ENCODE measurements at regions not wholly inside any gene's neighbourhood (a gene's known extent, or its start where the extent isn't known, plus 50 kb on each side); places are given as distances from the start of the nearest gene placed in this dataset.

DNA sequence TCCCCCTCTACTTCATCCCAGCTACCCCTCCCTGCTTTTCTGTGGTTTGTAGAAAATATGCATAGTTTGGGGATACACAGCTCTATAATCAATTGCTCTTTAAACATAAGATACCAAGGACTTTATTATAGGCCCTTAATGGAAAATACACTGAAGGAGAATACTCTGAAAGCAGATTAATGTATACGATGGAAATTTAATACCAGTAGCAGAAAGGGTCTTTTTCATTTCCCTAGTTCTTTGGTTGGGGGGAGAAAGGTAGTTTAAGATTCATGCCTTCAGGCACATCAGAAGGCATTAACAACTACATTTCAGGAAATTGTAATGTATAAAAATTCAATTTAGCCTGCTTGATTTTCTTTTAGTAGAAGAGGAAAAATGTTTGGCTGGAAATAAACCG lies 452.9 kb upstream of the ZNF608 start:
- Histone ChIP-seq H3K36me3 (ENCODE audit: control insufficient read depth, insufficient read depth, low read length) (no peaks in the 10 kb centered on the region), H3K27me3 (ENCODE audit: control insufficient read depth, insufficient read depth, low read length) (no peaks in the 10 kb centered on the region), H3K27ac (ENCODE audit: insufficient read depth, low read length, poor library complexity, severe bottlenecking) (no peak overlapping the region), H3K9me3 (ENCODE audit: control insufficient read depth in 2 of 2, low read length in 2 of 2) (no peaks in the 10 kb centered on the region), H3K4me3 (ENCODE audit: low read depth, low read length) (no peak overlapping the region), H3K4me1 (ENCODE audit: control insufficient read depth, insufficient read depth, low read length, poor library complexity, severe bottlenecking) (no peaks in the 10 kb centered on the region)
- Mint-ChIP-seq H3K4me1 (no peaks in the 10 kb centered on the region), H3K4me3 (no peak overlapping the region), H3K9me3 (peaks cover 0 to 14% (median 4%) of the 10 kb centered on the region in 7 donors), H3K27ac (no peak overlapping the region), H3K36me3 (no peaks in the 10 kb centered on the region), H3K27me3 (no peaks in the 10 kb centered on the region)
- ATAC-seq (ENCODE audit: low read depth in 2 of 2) = no peak
- DNase-seq = no peak

DNA sequence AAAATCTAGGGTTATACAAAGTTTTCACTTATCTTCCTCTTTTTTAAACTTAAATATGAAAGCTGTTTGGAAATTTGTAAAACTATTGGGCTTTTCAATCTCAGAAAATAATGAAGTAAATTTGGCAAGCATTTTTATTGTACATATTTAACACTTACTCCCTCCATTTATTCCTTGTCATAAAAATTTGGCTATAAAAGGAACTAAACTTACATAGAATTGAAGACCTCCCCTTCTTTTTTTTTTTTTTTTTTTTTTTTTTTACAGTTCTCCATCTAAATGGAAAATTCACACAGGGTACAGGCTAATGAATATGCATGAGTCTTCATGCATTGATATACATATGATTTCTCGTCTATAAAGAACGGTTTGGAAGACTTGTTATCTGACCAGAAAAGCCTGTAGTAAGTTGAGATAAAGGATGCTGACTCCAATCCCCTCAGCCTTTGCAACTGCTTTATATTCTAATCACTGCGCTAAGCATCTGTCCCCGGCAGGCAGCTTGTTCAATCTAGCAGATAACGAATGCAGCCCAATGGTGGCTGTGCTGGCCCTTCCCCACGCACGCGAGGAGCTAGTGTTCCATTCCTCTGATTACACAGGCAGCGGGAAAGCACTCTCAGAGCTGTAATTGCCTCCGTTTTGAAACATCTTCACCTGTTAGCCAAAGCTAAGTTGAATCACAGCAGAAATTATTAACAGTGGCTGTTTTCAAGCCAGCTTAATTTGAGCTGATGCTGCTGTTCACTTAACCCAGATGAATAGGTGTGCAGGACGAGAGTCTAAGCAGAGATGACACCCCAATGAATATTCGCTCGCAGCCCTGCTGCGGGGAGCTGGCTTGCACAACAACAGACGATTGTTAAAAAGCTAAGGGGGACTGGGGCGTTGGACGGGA lies 453.8 kb upstream of the ZNF608 start:
- Histone ChIP-seq H3K27ac (ENCODE audit: insufficient read depth, low read length, poor library complexity, severe bottlenecking) (no peak overlapping the region), H3K9me3 (ENCODE audit: control insufficient read depth in 2 of 2, low read length in 2 of 2) (no peaks in the 10 kb centered on the region), H3K27me3 (ENCODE audit: control insufficient read depth, insufficient read depth, low read length) (no peaks in the 10 kb centered on the region), H3K4me3 (ENCODE audit: low read depth, low read length) (no peak overlapping the region), H3K36me3 (ENCODE audit: control insufficient read depth, insufficient read depth, low read length) (no peaks in the 10 kb centered on the region), H3K4me1 (ENCODE audit: control insufficient read depth, insufficient read depth, low read length, poor library complexity, severe bottlenecking) (no peaks in the 10 kb centered on the region)
- DNase-seq = no peak
- Mint-ChIP-seq H3K36me3 (no peaks in the 10 kb centered on the region), H3K27ac (no peak overlapping the region), H3K9me3 (peaks cover 0 to 10% (median 4%) of the 10 kb centered on the region in 7 donors), H3K4me3 (no peak overlapping the region), H3K27me3 (no peaks in the 10 kb centered on the region), H3K4me1 (no peaks in the 10 kb centered on the region)
- no peak for ATAC-seq (ENCODE audit: low read depth in 2 of 2)

DNA sequence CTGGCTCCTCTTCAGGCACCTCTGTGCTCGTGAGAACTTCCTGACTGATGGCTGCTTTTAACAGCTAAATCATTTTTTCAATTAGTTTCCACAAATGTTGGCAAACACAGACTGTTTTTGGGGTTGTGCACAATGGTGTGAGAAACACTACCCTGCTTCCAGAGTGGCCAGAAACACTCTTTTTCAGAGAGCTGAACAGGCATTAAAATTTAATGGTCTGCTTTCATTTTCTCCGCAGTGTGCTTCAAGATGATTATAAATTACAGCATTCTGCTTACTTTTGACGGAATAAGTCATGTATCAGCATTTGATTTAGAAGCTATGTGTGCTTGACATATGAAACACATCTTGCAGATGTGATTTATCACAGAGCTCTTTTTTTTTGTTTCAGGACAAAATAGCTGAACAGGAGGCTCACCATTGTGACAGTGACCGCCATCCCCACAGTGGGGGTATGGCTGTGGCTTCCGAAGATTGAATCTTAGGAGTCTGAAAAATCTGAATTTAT lies 454.5 kb upstream of the ZNF608 start:
- Mint-ChIP-seq H3K27me3 (no peaks in the 10 kb centered on the region), H3K27ac (no peak overlapping the region), H3K36me3 (no peaks in the 10 kb centered on the region), H3K9me3 (peaks cover 0 to 12% (median 4%) of the 10 kb centered on the region in 7 donors), H3K4me3 (no peak overlapping the region), H3K4me1 (no peaks in the 10 kb centered on the region)
- no peak overlapping the region for H3K27ac ChIP-seq (ENCODE audit: insufficient read depth, low read length, poor library complexity, severe bottlenecking)
- H3K4me1 ChIP-seq (ENCODE audit: control insufficient read depth, insufficient read depth, low read length, poor library complexity, severe bottlenecking) = no peaks in the 10 kb centered on the region
- no peaks in the 10 kb centered on the region for H3K27me3 ChIP-seq (ENCODE audit: control insufficient read depth, insufficient read depth, low read length)
- H3K4me3 ChIP-seq (ENCODE audit: low read depth, low read length) = no peak overlapping the region
- no peak for DNase-seq
- no peaks in the 10 kb centered on the region for H3K36me3 ChIP-seq (ENCODE audit: control insufficient read depth, insufficient read depth, low read length)
- no peaks in the 10 kb centered on the region for H3K9me3 ChIP-seq (ENCODE audit: control insufficient read depth in 2 of 2, low read length in 2 of 2)
- ATAC-seq (ENCODE audit: low read depth in 2 of 2) = no peak

DNA sequence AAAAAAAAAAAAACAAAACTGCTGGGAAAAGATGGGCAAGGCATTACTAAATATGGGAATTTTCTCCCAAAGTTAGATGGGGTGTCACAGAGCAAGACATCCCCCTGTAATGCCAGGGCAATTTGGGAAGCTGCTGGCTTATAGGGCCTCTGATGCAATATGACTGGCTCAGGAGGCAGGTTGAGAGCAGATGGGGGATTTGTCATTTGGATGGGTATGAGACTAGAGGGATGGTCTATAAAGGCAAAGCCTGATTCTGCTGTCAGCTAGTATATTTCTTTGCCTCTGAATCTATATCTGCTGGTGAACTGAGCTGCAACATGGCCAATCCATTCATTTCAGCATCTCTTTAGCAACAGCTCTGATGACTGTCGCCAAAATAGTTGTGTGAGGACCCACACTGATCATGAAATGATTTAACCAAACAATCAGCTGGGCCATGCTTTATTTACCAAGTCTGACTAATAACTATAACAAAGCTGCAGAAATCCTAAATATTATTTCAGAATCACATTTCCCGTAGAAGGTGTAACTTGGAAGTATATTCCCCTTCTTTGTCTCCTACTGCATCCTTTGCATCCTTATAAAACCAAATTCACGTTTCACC lies 455.1 kb upstream of the ZNF608 start:
- Mint-ChIP-seq H3K36me3 (no peaks in the 10 kb centered on the region), H3K27me3 (no peaks in the 10 kb centered on the region), H3K27ac (no peak overlapping the region), H3K9me3 (peaks cover 0 to 13% (median 4%) of the 10 kb centered on the region in 7 donors), H3K4me1 (no peaks in the 10 kb centered on the region), H3K4me3 (no peak overlapping the region)
- DNase-seq (no peak), ATAC-seq (ENCODE audit: low read depth in 2 of 2) (no peak)
- Histone ChIP-seq H3K4me3 (ENCODE audit: low read depth, low read length) (no peak overlapping the region), H3K27me3 (ENCODE audit: control insufficient read depth, insufficient read depth, low read length) (no peaks in the 10 kb centered on the region), H3K9me3 (ENCODE audit: control insufficient read depth in 2 of 2, low read length in 2 of 2) (no peaks in the 10 kb centered on the region), H3K4me1 (ENCODE audit: control insufficient read depth, insufficient read depth, low read length, poor library complexity, severe bottlenecking) (no peaks in the 10 kb centered on the region), H3K36me3 (ENCODE audit: control insufficient read depth, insufficient read depth, low read length) (no peaks in the 10 kb centered on the region), H3K27ac (ENCODE audit: insufficient read depth, low read length, poor library complexity, severe bottlenecking) (no peak overlapping the region)

DNA sequence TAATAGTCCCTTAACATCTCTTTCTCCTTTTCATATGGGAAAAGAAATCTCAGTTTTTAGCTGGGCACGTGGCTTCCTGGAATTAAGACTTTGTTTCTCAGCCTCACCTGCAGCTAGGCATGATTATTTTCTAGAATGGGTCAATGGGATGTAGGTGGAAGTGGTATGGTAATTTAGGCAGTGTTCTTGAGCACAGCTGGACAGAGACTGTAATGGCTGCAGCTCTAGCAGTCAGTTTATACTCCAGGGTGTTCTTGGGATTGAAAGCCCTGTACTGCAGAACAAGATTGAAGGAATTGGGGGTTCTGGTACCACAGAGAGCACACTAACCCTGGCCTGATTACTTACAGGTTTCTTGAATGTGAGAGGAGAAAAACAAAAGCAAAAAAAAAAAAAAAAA lies 455.9 kb upstream of the ZNF608 start:
- no peaks in the 10 kb centered on the region for H3K9me3 ChIP-seq (ENCODE audit: control insufficient read depth in 2 of 2, low read length in 2 of 2)
- H3K36me3 ChIP-seq (ENCODE audit: control insufficient read depth, insufficient read depth, low read length) = no peaks in the 10 kb centered on the region
- H3K36me3 Mint-ChIP-seq = no peaks in the 10 kb centered on the region
- no peak overlapping the region for H3K4me3 Mint-ChIP-seq
- no peak overlapping the region for H3K4me3 ChIP-seq (ENCODE audit: low read depth, low read length)
- no peaks in the 10 kb centered on the region for H3K4me1 ChIP-seq (ENCODE audit: control insufficient read depth, insufficient read depth, low read length, poor library complexity, severe bottlenecking)
- peaks cover 0 to 19% (median 5%) of the 10 kb centered on the region in 7 donors for H3K9me3 Mint-ChIP-seq
- DNase-seq (no peak), ATAC-seq (ENCODE audit: low read depth in 2 of 2) (no peak)
- no peaks in the 10 kb centered on the region for H3K27me3 Mint-ChIP-seq
- no peak overlapping the region for H3K27ac ChIP-seq (ENCODE audit: insufficient read depth, low read length, poor library complexity, severe bottlenecking)
- H3K27me3 ChIP-seq (ENCODE audit: control insufficient read depth, insufficient read depth, low read length) = no peaks in the 10 kb centered on the region
- no peak overlapping the region for H3K27ac Mint-ChIP-seq
- no peaks in the 10 kb centered on the region for H3K4me1 Mint-ChIP-seq

DNA sequence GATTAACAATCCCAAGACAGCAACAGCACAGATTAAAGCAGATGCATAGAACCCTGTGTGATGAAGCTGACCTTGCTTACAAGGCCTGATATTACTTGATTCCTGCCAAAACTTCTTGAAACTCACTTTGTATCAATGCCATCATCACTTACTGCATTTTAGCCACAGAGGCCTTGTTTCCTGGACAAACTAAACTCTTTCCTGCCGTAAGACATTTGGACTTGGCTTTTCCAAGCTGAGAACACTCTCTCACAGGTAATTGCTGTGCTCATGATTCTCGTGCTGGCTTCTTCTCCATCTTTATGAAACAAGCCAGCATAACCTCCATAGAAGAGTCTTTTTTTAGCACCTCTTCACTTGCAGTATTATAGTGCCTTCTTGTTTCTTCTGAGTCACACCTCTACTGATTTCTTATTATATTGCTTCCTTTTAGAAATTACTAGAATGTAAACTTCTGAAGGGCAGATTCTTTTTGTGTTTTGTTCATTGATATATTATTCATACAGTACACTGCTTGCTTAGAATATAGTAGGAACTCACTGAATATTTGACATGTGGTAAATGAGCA lies 456.5 kb upstream of the ZNF608 start:
- no peaks in the 10 kb centered on the region for H3K4me1 ChIP-seq (ENCODE audit: control insufficient read depth, insufficient read depth, low read length, poor library complexity, severe bottlenecking)
- no peak overlapping the region for H3K27ac ChIP-seq (ENCODE audit: insufficient read depth, low read length, poor library complexity, severe bottlenecking)
- Mint-ChIP-seq H3K27me3 (no peaks in the 10 kb centered on the region), H3K4me1 (no peaks in the 10 kb centered on the region), H3K27ac (no peak overlapping the region), H3K9me3 (peaks cover 0 to 19% (median 7%) of the 10 kb centered on the region in 7 donors), H3K36me3 (no peaks in the 10 kb centered on the region), H3K4me3 (no peak overlapping the region)
- no peak overlapping the region for H3K4me3 ChIP-seq (ENCODE audit: low read depth, low read length)
- DNase-seq (no peak), ATAC-seq (ENCODE audit: low read depth in 2 of 2) (no peak)
- no peaks in the 10 kb centered on the region for H3K36me3 ChIP-seq (ENCODE audit: control insufficient read depth, insufficient read depth, low read length)
- H3K27me3 ChIP-seq (ENCODE audit: control insufficient read depth, insufficient read depth, low read length) = no peaks in the 10 kb centered on the region
- no peaks in the 10 kb centered on the region for H3K9me3 ChIP-seq (ENCODE audit: control insufficient read depth in 2 of 2, low read length in 2 of 2)

DNA sequence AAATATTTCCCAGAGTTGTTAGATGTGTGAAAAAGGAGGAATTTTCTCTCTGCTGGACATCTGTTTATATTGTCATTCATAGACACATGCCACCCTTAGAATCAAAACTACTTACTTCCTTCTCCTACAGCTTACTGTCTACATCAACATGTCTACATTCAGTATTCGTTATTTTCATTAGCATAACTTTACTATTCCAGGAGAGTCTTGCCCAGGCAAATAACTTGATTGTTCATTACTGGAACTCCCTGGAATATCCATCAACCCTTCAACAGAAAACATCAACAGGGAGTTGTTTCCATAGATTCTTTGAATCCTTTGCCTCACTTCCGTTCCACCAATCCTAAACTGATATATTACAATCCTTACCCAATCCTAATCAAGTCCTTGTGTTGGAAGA lies 457.5 kb upstream of the ZNF608 start:
- H3K27ac ChIP-seq (ENCODE audit: insufficient read depth, low read length, poor library complexity, severe bottlenecking) = no peak overlapping the region
- H3K36me3 Mint-ChIP-seq = no peaks in the 10 kb centered on the region
- no peaks in the 10 kb centered on the region for H3K36me3 ChIP-seq (ENCODE audit: control insufficient read depth, insufficient read depth, low read length)
- H3K4me3 ChIP-seq (ENCODE audit: low read depth, low read length) = no peak overlapping the region
- no peaks in the 10 kb centered on the region for H3K9me3 ChIP-seq (ENCODE audit: control insufficient read depth in 2 of 2, low read length in 2 of 2)
- no peak overlapping the region for H3K4me3 Mint-ChIP-seq
- no peak overlapping the region for H3K27ac Mint-ChIP-seq
- peaks cover under 1 to 21% (median 7%) of the 10 kb centered on the region in 7 donors for H3K9me3 Mint-ChIP-seq
- H3K27me3 ChIP-seq (ENCODE audit: control insufficient read depth, insufficient read depth, low read length) = no peaks in the 10 kb centered on the region
- no peaks in the 10 kb centered on the region for H3K4me1 Mint-ChIP-seq
- DNase-seq (no peak), ATAC-seq (ENCODE audit: low read depth in 2 of 2) (no peak)
- H3K27me3 Mint-ChIP-seq = no peaks in the 10 kb centered on the region
- H3K4me1 ChIP-seq (ENCODE audit: control insufficient read depth, insufficient read depth, low read length, poor library complexity, severe bottlenecking) = no peaks in the 10 kb centered on the region
